ENCODE measurements at regions not wholly inside any gene's neighbourhood (a gene's known extent, or its start where the extent isn't known, plus 50 kb on each side); places are given as distances from the start of the nearest gene placed in this dataset.

GRCh38 chr2:34069604-34070003 is 470.5 kb upstream of the FAM98A start (continued):
- TF ChIP-seq, protein P1, sequence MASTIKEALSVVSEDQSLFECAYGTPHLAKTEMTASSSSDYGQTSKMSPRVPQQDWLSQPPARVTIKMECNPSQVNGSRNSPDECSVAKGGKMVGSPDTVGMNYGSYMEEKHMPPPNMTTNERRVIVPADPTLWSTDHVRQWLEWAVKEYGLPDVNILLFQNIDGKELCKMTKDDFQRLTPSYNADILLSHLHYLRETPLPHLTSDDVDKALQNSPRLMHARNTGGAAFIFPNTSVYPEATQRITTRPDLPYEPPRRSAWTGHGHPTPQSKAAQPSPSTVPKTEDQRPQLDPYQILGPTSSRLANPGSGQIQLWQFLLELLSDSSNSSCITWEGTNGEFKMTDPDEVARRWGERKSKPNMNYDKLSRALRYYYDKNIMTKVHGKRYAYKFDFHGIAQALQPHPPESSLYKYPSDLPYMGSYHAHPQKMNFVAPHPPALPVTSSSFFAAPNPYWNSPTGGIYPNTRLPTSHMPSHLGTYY (CRISPR knock-in tag; IDR thresholded peaks at IDR 0.05), result no peak
- TF ChIP-seq, protein P2, sequence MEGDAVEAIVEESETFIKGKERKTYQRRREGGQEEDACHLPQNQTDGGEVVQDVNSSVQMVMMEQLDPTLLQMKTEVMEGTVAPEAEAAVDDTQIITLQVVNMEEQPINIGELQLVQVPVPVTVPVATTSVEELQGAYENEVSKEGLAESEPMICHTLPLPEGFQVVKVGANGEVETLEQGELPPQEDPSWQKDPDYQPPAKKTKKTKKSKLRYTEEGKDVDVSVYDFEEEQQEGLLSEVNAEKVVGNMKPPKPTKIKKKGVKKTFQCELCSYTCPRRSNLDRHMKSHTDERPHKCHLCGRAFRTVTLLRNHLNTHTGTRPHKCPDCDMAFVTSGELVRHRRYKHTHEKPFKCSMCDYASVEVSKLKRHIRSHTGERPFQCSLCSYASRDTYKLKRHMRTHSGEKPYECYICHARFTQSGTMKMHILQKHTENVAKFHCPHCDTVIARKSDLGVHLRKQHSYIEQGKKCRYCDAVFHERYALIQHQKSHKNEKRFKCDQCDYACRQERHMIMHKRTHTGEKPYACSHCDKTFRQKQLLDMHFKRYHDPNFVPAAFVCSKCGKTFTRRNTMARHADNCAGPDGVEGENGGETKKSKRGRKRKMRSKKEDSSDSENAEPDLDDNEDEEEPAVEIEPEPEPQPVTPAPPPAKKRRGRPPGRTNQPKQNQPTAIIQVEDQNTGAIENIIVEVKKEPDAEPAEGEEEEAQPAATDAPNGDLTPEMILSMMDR (IDR thresholded peaks at IDR 0.05), result no peak
- TF ChIP-seq ELF4 (CRISPR knock-in tag; IDR thresholded peaks at IDR 0.05; ENCODE audit: low read depth), result no peak
- no peak for TF ChIP-seq ZNF263 (CRISPR knock-in tag; IDR thresholded peaks at IDR 0.05; ENCODE audit: low read depth)
- no peak for TF ChIP-seq NR1H2 (CRISPR knock-in tag; IDR thresholded peaks at IDR 0.05)
- TF ChIP-seq ZNF317 (CRISPR knock-in tag; IDR thresholded peaks at IDR 0.05; ENCODE audit: borderline replicate concordance, low read depth), result no peak
- no peak for TF ChIP-seq PRRX2 (CRISPR knock-in tag; IDR thresholded peaks at IDR 0.05)

DNA sequence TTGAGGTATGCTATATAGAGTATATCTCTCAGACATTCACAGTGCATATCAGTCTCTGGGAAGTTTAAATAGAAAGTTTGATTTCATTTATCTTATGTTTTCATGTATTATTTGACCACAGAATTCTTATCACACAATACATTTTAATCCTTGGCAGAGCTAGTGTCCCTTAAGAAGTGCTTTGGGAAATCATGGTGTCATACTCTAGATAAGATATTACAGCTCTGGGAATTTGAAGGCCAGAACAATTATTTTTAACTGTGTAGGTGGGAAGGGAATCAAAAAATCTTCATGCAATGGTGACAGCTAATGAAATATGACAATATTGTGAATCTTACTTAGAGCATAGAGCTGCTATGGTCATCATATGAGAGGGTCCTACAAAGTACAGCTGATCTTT is 451.3 kb upstream of the FAM98A start:
- no peak overlapping the region for H3K27ac Mint-ChIP-seq
- DNase-seq (ENCODE audit: low spot score) (no peak), ATAC-seq (no peak)
- TF ChIP-seq ZNF396 (CRISPR knock-in tag; IDR thresholded peaks at IDR 0.05; ENCODE audit: borderline replicate concordance) (no peak), NR3C1 (CRISPR knock-in tag; conservative IDR thresholded peaks at IDR 0.05; ENCODE audit: low read depth) (no peak), OVOL2 (CRISPR knock-in tag; IDR thresholded peaks at IDR 0.05; ENCODE audit: borderline replicate concordance) (no peak), PRDM15 (CRISPR knock-in tag; IDR thresholded peaks at IDR 0.05) (no peak), NFE2L1 (CRISPR knock-in tag; IDR thresholded peaks at IDR 0.05) (no peak)
- TF ChIP-seq, protein P3, sequence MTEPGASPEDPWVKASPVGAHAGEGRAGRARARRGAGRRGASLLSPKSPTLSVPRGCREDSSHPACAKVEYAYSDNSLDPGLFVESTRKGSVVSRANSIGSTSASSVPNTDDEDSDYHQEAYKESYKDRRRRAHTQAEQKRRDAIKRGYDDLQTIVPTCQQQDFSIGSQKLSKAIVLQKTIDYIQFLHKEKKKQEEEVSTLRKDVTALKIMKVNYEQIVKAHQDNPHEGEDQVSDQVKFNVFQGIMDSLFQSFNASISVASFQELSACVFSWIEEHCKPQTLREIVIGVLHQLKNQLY (CRISPR knock-in tag; IDR thresholded peaks at IDR 0.05), result no peak
- TF ChIP-seq, protein P2 (IDR thresholded peaks at IDR 0.05), result no peak
- no peaks in the 10 kb centered on the region for H3K4me1 Mint-ChIP-seq
- peaks cover 3% of the 10 kb centered on the region; the same call in 1 of the 2 replicates for H3K9me3 Mint-ChIP-seq
- H3K36me3 Mint-ChIP-seq, result no peaks in the 10 kb centered on the region
- ChIA-PET POLR2A (interaction anchor here (0.6 kb wide), 2 partner anchors 515 to 1337 kb away, joined by 3 to 8 read pairs; no protein-coding TSS in a partner anchor), CTCF (no interaction called here)
- no peaks in the 10 kb centered on the region for H3K27me3 Mint-ChIP-seq (ENCODE audit: low read depth)
- no peak overlapping the region for H3K4me3 Mint-ChIP-seq

DNA sequence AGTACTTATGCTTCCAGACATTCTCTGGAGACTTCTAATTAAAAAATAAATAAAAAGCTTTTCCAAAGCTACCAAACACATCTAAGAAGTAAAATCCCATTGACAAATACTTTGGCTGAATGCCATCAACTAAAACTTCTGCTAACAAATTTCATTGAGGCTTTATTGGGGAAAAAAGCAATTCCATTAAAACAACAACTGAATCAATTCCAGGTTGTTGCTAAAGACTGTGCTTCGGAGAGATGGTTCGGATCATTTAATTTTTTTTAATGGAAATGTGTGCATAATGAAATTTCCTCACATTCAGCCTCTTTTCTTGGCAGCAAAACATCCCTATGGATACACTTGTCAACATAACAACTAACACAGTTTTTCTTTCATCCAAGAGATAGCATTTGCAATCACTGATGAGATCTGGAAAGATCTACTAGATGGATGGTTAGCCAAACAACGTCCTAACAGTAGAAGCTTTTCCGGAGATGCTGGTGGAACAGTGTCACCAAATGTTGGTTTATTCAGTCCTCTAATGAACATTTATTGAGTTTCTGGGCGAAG is 446.1 kb upstream of the FAM98A start:
- Mint-ChIP-seq H3K4me3 (no peak overlapping the region), H3K36me3 (peaks cover 7% of the 10 kb centered on the region), H3K27me3 (ENCODE audit: low read depth) (no peaks in the 10 kb centered on the region), H3K27ac (no peak overlapping the region), H3K9me3 (peaks cover 16% of the 10 kb centered on the region), H3K4me1 (no peaks in the 10 kb centered on the region)
- DNase-seq (ENCODE audit: low spot score) (no peak), ATAC-seq (no peak)
- ChIA-PET POLR2A (no interaction called here), CTCF (no interaction called here)
- TF ChIP-seq FOXK1 (CRISPR knock-in tag; IDR thresholded peaks at IDR 0.05) (no peak), TEAD1 (CRISPR knock-in tag; IDR thresholded peaks at IDR 0.05) (no peak), CBFB (CRISPR knock-in tag; IDR thresholded peaks at IDR 0.05; ENCODE audit: low read depth) (no peak), FOXP4 (CRISPR knock-in tag; IDR thresholded peaks at IDR 0.05) (no peak), TEAD4 (CRISPR knock-in tag; IDR thresholded peaks at IDR 0.05) (no peak), PREB (CRISPR knock-in tag; IDR thresholded peaks at IDR 0.05; ENCODE audit: borderline replicate concordance) (no peak)

All from WTC11 (cell line).